ENCODE measurements at regions not wholly inside any gene's neighbourhood (a gene's known extent, or its start where the extent isn't known, plus 50 kb on each side); places are given as distances from the start of the nearest gene placed in this dataset.

- H3K27me3 ChIP-seq (replicated peaks in 1 of 4; ENCODE audit: control insufficient read depth in 3 of 4, extremely low read depth in 1 of 4, insufficient read depth in 3 of 4, low read length in 3 of 4), result no peaks in the 10 kb centered on the region
- H2BK12ac ChIP-seq (ENCODE audit: low read depth, low read length), result no peak overlapping the region
- no peak overlapping the region for H3K27ac ChIP-seq (ENCODE audit: low read depth, low read length)
- no peak overlapping the region for H3K4me2 ChIP-seq (ENCODE audit: insufficient read depth in 1 of 2, low read depth in 2 of 2, low read length in 2 of 2)
- ChIA-PET CTCF (ENCODE audit: partially characterized antibody) (no interaction called here), POLR2A (ENCODE audit: partially characterized antibody) (no interaction called here)
- no peak overlapping the region for H2BK120ac ChIP-seq (replicated peaks; ENCODE audit: low read depth, low read length)
- no peaks in the 10 kb centered on the region for H3K79me1 ChIP-seq (ENCODE audit: low read depth, low read length)
- no peak overlapping the region for H3K14ac ChIP-seq (ENCODE audit: insufficient read length)
- H3K4me1 ChIP-seq (replicated peaks in 1 of 4; ENCODE audit: control insufficient read depth in 3 of 4, insufficient read depth in 4 of 4, low read length in 3 of 4), result no peaks in the 10 kb centered on the region
- WGBS, 2 experiments (ENCODE audit: extremely low coverage in 1 of 2, insufficient coverage in 1 of 2, insufficient read length in 1 of 2, insufficient replicate concordance in 2 of 2, low coverage in 1 of 2, low lambda C conversion rate in 2 of 2, missing lambda C conversion rate in 1 of 2), result 80% methylated on average over 2 of the region's 2 CpGs; no CpG with 5 or more reads in 1 of the 2 experiments
- H3K9ac ChIP-seq (replicated peaks in 1 of 4; ENCODE audit: extremely low read depth in 1 of 4, low read depth in 3 of 4, low read length in 3 of 4), result no peak overlapping the region
- no peak overlapping the region for H3K23ac ChIP-seq (ENCODE audit: insufficient read length)
- H2BK15ac ChIP-seq (ENCODE audit: low read length), result no peak overlapping the region
- H3K4ac ChIP-seq (replicated peaks; ENCODE audit: insufficient read length, low read depth, low read length), result no peak overlapping the region
- no peak for DNase-seq (ENCODE audit: low read depth in 1 of 2, low spot score in 2 of 2)
- no peak overlapping the region for H4K91ac ChIP-seq (replicated peaks; ENCODE audit: insufficient read length, low read length)
- no peak overlapping the region for H4K5ac ChIP-seq (ENCODE audit: insufficient read length, low read depth, low read length)
- no peak overlapping the region for H3K18ac ChIP-seq (ENCODE audit: extremely low read depth, low read length)
- H2AK5ac ChIP-seq (ENCODE audit: low read depth, low read length), result no peak overlapping the region
- FAIRE-seq, result no peak
- H3K9me3 ChIP-seq (ENCODE audit: insufficient read depth in 2 of 2, low read depth in 1 of 2, low read length in 1 of 2), result peaks cover 6 to 8% of the 10 kb centered on the region in 2 experiments; a peak in 2 of 4 replicates
- no peaks in the 10 kb centered on the region for H3K23me2 ChIP-seq (ENCODE audit: low read depth, low read length)
- H4K8ac ChIP-seq (ENCODE audit: extremely low read depth, insufficient read depth, low read length), result no peak overlapping the region
- no peak overlapping the region for H2BK20ac ChIP-seq (ENCODE audit: low read length)
- no peaks in the 10 kb centered on the region for H4K20me1 ChIP-seq (replicated peaks in 1 of 2; ENCODE audit: control insufficient read depth in 1 of 2, insufficient read depth in 2 of 2, low read length in 2 of 2)
- TF ChIP-seq EZH2 (IDR thresholded peaks at IDR 0.05; ENCODE audit: low read depth, low read length, severe bottlenecking), result no peak
- TF ChIP-seq SIX5 (IDR thresholded peaks at IDR 0.05; ENCODE audit: low read depth, low read length), result no peak
- TF ChIP-seq EP300 (IDR thresholded peaks at IDR 0.05; ENCODE audit: borderline replicate concordance in 1 of 2, low read depth in 2 of 2, low read length in 2 of 2), result no peak
- no peak for TF ChIP-seq TBP (IDR thresholded peaks at IDR 0.05; ENCODE audit: low read depth, low read length)
- no peak for TF ChIP-seq JUND (IDR thresholded peaks at IDR 0.05; ENCODE audit: low read length)
- no peak for TF ChIP-seq HDAC6 (IDR thresholded peaks at IDR 0.05; ENCODE audit: low read depth, low read length)
- no peak for TF ChIP-seq NRF1 (IDR thresholded peaks at IDR 0.05; ENCODE audit: low read depth, low read length)
- no peak for TF ChIP-seq KDM1A (IDR thresholded peaks at IDR 0.05; ENCODE audit: borderline replicate concordance, low read length)
- no peak for TF ChIP-seq POLR2AphosphoS5 (IDR thresholded peaks at IDR 0.05; ENCODE audit: low read depth, low read length)
- no peak for TF ChIP-seq PHF8 (conservative IDR thresholded peaks at IDR 0.05; ENCODE audit: low read depth, low read length)
- no peak for TF ChIP-seq CEBPB (IDR thresholded peaks at IDR 0.05; ENCODE audit: low read depth, low read length)
- H2BK5ac ChIP-seq (ENCODE audit: low read depth, low read length), result no peak overlapping the region
- H3K4me3 ChIP-seq (ENCODE audit: extremely low read depth in 1 of 4, insufficient read depth in 2 of 4, low read depth in 3 of 4, low read length in 4 of 4), result no peak overlapping the region
- no peaks in the 10 kb centered on the region for H3K36me3 ChIP-seq (ENCODE audit: control insufficient read depth in 2 of 4, insufficient read depth in 4 of 4, low read length in 3 of 4)
- H3K79me2 ChIP-seq (ENCODE audit: control insufficient read depth in 1 of 2, insufficient read depth in 2 of 2, low read length in 2 of 2), result no peaks in the 10 kb centered on the region
- no peak overlapping the region for H2AFZ ChIP-seq (ENCODE audit: low read length)
- no peak overlapping the region for H3K56ac ChIP-seq (replicated peaks; ENCODE audit: insufficient read length, low read depth, low read length)
These were observed 360.5 kb downstream of the ICE1 start for GRCh38 chr5:5783021-5783420.

All from H1 (cell line).